ENCODE measurements at regions not wholly inside any gene's neighbourhood (a gene's known extent, or its start where the extent isn't known, plus 50 kb on each side); places are given as distances from the start of the nearest gene placed in this dataset.

- Histone ChIP-seq H3K9me3 (replicated peaks in 1 of 3) (no peaks in the 10 kb centered on the region), H3K27ac (no peak overlapping the region), H3K4me3 (no peak overlapping the region), H3K4me1 (replicated peaks in 1 of 2) (no peaks in the 10 kb centered on the region), H3K27me3 (peaks cover 16% of the 10 kb centered on the region), H3K36me3 (replicated peaks in 1 of 2) (no peaks in the 10 kb centered on the region)
- intact Hi-C loops (cut with DNase I): no loop called here
- no peak for TF ChIP-seq CTCF (IDR thresholded peaks at IDR 0.05)
- TF ChIP-seq POLR2A (IDR thresholded peaks at IDR 0.05): no peak
- WGBS, 4 donors: 22 to 37% (median 32%) methylated on average over 6 of the region's 6 CpGs
- DNase-seq: no peak
Observed at GRCh38 chr2:118766871-118767270, 80.6 kb downstream of the EN1 start.

- intact Hi-C loops (cut with DNase I): no loop called here
- H3K4me3 ChIP-seq: no peak overlapping the region
- no peaks in the 10 kb centered on the region for H3K9me3 ChIP-seq (replicated peaks in 1 of 3)
- H3K4me1 ChIP-seq (replicated peaks in 1 of 2): no peaks in the 10 kb centered on the region
- no peak overlapping the region for H3K27ac ChIP-seq
- 55 to 69% (median 64%) methylated on average over 4 of the region's 4 CpGs for WGBS, 4 donors
- TF ChIP-seq POLR2A (IDR thresholded peaks at IDR 0.05): no peak
- TF ChIP-seq CTCF (IDR thresholded peaks at IDR 0.05): no peak
- H3K36me3 ChIP-seq (replicated peaks in 1 of 2): no peaks in the 10 kb centered on the region
- peaks cover 11% of the 10 kb centered on the region for H3K27me3 ChIP-seq
- DNase-seq: no peak
Observed at GRCh38 chr2:118764855-118765254, 82.6 kb downstream of the EN1 start.

- peak in 2 of 7 donors; percentile 4 to 22 for DNase-seq
- H3K36me3 ChIP-seq (replicated peaks in 1 of 2): no peaks in the 10 kb centered on the region
- H3K27ac ChIP-seq: no peak overlapping the region
- H3K4me1 ChIP-seq (replicated peaks in 1 of 2): no peaks in the 10 kb centered on the region
- H3K4me3 ChIP-seq: no peak overlapping the region
- H3K9me3 ChIP-seq (replicated peaks in 1 of 3): no peaks in the 10 kb centered on the region
- 11 to 19% (median 14%) methylated on average over 9 to 12 of the region's 12 CpGs for WGBS, 4 donors
- intact Hi-C loops (cut with DNase I): no loop called here
- TF ChIP-seq CTCF (IDR thresholded peaks at IDR 0.05) (peak in 4 of 6 experiments; percentile 14 to 33 (median 27)), POLR2A (IDR thresholded peaks at IDR 0.05) (no peak)
- peaks cover 11% of the 10 kb centered on the region for H3K27me3 ChIP-seq
Observed at GRCh38 chr2:118763797-118764196, 83.7 kb downstream of the EN1 start.

GRCh38 chr2:118762290-118762689 lies 85.2 kb downstream of the EN1 start:
- Histone ChIP-seq H3K4me3 (no peak overlapping the region), H3K9me3 (replicated peaks in 1 of 3) (no peaks in the 10 kb centered on the region), H3K36me3 (replicated peaks in 1 of 2) (no peaks in the 10 kb centered on the region), H3K27ac (no peak overlapping the region), H3K27me3 (peaks cover 8% of the 10 kb centered on the region), H3K4me1 (replicated peaks in 1 of 2) (no peaks in the 10 kb centered on the region)
- WGBS, 4 donors: 68 to 76% (median 73%) methylated on average over 3 of the region's 3 CpGs
- intact Hi-C loops (cut with DNase I): no loop called here
- no peak for DNase-seq
- TF ChIP-seq CTCF (IDR thresholded peaks at IDR 0.05) (no peak), POLR2A (IDR thresholded peaks at IDR 0.05) (no peak)

All from adrenal gland (tissue), 9 donors.